Suprapubic skin (tissue), 4 donors: ENCODE measurements at regions not wholly inside any gene's neighbourhood (a gene's known extent, or its start where the extent isn't known, plus 50 kb on each side); places are given as distances from the start of the nearest gene placed in this dataset.

ENCODE experiments used
- EP300 ChIP-seq: sonication (generic); formaldehyde crosslinking; IDR thresholded peaks from one replicate; pipeline ENCODE4 v1.6.1; 2017; ENCODE audit warnings: antibody characterized with exemption
- POLR2A ChIP-seq, 2 donors: fragments of 450-650 bp; IDR thresholded peaks; one replicate each; pipeline ENCODE4 v1.6.1; 2017; ENCODE audit warnings: antibody characterized with exemption in 2 of 2, mild to moderate bottlenecking in 2 of 2, moderate library complexity in 2 of 2
- POLR2AphosphoS5 ChIP-seq, 3 donors: sonication (generic); formaldehyde crosslinking; IDR thresholded peaks; one replicate each; pipeline ENCODE4 v1.6.1; 2017; ENCODE audit warnings: antibody characterized with exemption in 3 of 3
- TF ChIP-seq, protein P1 (sequence below), 2 donors: fragments of 200-600 bp in 1 of 2; fragments of 450-650 bp in 1 of 2; sonication (generic) in 1 of 2; IDR thresholded peaks; one replicate each; pipeline ENCODE4 v1.5.1; 2016 to 2019; ENCODE audit warnings: antibody characterized with exemption in 2 of 2, mild to moderate bottlenecking in 1 of 2, moderate library complexity in 1 of 2

DNA sequence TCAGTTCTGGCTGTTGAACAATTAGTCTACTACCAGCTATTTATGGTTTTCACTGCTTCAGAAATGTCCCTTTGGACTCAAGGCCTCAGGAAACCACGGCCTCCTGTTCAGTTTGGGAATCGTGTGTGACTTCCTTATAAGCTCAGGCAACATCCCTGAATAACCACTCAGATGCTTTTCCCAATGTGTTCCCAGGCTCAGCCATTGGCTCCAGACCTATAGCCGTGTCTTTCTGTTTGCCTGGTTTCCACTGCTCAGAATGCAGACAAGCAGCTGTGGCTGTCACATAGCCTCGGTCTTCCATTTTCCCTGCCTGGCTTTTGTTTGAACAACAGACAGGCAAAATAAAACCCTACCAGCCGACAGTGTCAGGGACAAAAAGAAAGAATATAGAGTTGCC, 63.2 kb upstream of the ATP2B2 start:
- no peak for TF ChIP-seq POLR2A (IDR thresholded peaks at IDR 0.05)
- TF ChIP-seq, protein P1, sequence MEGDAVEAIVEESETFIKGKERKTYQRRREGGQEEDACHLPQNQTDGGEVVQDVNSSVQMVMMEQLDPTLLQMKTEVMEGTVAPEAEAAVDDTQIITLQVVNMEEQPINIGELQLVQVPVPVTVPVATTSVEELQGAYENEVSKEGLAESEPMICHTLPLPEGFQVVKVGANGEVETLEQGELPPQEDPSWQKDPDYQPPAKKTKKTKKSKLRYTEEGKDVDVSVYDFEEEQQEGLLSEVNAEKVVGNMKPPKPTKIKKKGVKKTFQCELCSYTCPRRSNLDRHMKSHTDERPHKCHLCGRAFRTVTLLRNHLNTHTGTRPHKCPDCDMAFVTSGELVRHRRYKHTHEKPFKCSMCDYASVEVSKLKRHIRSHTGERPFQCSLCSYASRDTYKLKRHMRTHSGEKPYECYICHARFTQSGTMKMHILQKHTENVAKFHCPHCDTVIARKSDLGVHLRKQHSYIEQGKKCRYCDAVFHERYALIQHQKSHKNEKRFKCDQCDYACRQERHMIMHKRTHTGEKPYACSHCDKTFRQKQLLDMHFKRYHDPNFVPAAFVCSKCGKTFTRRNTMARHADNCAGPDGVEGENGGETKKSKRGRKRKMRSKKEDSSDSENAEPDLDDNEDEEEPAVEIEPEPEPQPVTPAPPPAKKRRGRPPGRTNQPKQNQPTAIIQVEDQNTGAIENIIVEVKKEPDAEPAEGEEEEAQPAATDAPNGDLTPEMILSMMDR (IDR thresholded peaks at IDR 0.05): no peak
- no peak for TF ChIP-seq EP300
- no peak for TF ChIP-seq POLR2AphosphoS5 (IDR thresholded peaks at IDR 0.05)
